GM12875 (cell line): ENCODE measurements at regions not wholly inside any gene's neighbourhood (a gene's known extent, or its start where the extent isn't known, plus 50 kb on each side); places are given as distances from the start of the nearest gene placed in this dataset.

Source experiments
- H3K4me3 ChIP-seq: one replicate; pipeline ENCODE4 v1.5.1; 2011; ENCODE audit warnings: low read depth, low read length, control low read depth
- TF ChIP-seq, protein P1 (sequence below): IDR thresholded peaks from 2 replicates; pipeline ENCODE4 v1.5.1; 2011; ENCODE audit warnings: low read depth, mild to moderate bottlenecking, control low read depth, inconsistent platforms, low read length, moderate library complexity, borderline replicate concordance; ENCODE audit not compliant: insufficient read depth

DNA sequence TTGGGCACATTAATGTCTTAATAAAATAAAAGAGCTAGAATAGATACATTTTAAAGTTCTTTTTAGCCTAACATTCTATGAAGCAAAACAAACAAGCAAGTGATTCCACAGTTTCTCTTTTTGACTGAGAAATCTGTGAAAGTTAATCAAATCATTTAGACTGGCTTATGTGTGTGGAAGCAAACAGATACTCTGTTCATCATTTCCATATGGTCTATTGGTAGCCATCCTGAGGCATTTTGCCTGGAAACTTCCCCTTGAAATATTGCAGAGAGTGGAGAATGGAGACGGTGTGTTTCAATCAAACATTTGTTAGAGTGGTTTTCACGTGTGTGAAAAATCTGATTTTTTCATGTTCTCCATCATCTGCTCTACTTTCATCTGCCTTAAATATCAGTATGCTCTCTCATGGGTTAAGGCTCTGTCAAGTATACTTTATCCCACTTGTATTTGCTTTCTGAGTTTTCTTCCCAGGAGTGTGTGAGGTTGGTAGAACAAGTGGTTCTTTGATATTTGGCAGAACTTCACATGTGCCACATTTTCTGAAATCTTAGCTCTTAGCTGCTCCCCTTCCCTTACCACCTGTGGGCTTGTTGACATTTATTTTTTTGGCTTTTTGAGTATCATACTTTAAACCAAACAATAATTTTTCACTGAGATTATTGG lies 139.1 kb upstream of the PTGFR start:
- TF ChIP-seq, protein P1, sequence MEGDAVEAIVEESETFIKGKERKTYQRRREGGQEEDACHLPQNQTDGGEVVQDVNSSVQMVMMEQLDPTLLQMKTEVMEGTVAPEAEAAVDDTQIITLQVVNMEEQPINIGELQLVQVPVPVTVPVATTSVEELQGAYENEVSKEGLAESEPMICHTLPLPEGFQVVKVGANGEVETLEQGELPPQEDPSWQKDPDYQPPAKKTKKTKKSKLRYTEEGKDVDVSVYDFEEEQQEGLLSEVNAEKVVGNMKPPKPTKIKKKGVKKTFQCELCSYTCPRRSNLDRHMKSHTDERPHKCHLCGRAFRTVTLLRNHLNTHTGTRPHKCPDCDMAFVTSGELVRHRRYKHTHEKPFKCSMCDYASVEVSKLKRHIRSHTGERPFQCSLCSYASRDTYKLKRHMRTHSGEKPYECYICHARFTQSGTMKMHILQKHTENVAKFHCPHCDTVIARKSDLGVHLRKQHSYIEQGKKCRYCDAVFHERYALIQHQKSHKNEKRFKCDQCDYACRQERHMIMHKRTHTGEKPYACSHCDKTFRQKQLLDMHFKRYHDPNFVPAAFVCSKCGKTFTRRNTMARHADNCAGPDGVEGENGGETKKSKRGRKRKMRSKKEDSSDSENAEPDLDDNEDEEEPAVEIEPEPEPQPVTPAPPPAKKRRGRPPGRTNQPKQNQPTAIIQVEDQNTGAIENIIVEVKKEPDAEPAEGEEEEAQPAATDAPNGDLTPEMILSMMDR: no peak
- no peak overlapping the region for H3K4me3 ChIP-seq

DNA sequence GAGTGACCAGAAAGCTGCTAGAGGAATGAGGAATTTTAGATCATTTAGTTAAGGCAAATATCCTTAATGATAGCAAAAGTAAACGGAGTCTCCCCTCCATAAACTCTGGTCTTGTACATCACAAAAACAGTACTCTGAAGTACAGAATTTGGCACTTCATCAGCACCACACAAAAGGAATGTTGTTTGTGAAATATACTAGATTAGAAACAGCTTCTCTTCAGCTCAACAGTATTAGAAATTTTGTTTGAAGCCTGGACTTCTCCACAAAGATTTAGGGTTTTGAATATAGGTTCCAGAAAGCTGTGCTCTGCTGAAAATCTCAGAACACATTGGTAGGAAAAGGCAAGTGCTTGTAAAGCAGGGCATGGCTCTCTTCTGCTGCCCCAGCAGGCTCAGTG lies 135.1 kb upstream of the PTGFR start:
- H3K4me3 ChIP-seq: no peak overlapping the region
- TF ChIP-seq, protein P1: no peak

DNA sequence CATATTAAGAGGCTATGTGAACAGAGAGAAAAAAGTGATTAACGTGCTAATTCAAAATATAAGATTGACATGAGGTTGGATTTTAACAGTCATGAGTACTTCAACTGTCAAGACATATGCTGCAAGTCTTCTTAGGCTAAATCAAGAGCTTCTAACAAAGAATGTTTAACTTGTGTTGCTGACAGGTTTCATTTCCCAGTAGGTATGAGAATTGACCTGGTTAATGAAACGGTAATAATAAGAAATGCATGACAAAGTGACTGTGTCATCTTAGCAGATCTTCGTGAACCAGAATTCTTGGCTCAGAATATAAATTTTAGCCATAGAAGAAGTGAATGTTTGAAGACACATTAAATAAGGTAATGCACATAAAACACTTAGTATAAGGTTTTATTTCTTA lies 132.6 kb upstream of the PTGFR start:
- TF ChIP-seq, protein P1: no peak
- H3K4me3 ChIP-seq: no peak overlapping the region

DNA sequence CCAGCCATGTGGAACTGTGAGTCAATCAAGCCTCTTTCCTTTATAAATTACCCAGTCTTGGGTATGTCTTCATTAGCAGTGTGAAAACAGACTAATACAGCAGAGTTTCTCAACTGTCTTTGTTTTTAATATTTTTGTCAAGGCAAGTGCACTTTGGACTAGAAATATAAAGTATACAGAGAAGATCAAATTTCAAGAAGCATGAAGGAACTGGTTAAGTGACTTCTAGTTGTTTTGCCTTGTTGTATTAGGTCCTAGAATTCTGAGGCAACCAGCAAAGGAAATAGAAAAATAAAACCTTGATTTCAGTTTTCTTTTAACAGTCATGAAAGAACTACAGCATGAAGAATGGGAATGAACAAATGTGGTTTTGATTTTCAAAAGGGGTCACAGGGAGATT lies 131.1 kb upstream of the PTGFR start:
- TF ChIP-seq, protein P1: no peak
- H3K4me3 ChIP-seq: no peak overlapping the region

DNA sequence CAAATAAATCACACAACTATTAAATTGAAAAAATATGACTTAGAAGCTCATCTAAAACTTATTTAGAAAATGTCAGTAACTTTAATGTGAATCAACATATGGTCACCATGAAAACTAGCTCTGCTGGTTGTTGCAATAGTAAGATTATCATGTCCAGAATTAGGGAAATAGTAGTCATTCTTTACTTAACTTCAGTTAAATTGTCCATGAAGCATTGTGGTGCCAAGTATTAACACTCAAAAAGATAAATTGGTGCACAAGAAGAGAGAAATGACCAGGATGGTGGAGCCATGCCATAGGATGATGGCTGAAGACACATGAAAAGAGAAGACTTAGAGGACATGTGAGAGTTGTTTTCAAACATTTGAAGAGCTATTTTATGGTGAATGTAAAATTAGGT lies 130.2 kb upstream of the PTGFR start:
- TF ChIP-seq, protein P1: no peak
- no peak overlapping the region for H3K4me3 ChIP-seq

DNA sequence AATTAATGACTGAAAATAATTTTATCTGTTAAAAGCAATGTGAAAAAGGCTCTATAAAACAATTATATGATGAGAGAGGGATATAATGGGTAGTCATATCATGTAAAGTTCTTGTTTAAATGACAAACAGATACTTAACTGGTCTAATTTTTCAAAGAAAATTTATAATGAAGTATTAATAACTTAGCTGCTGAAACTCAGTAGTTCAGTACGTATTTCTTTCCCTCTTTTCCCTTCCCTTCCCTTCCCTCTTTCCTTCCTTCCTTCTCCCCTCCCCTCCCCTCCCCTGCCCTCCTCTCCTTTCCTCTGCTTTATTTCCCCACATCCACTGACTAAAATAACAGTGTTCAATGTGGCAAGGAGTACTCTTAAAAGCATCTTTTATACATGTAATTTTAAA lies 123.1 kb upstream of the PTGFR start:
- H3K4me3 ChIP-seq: no peak overlapping the region
- TF ChIP-seq, protein P1: no peak

DNA sequence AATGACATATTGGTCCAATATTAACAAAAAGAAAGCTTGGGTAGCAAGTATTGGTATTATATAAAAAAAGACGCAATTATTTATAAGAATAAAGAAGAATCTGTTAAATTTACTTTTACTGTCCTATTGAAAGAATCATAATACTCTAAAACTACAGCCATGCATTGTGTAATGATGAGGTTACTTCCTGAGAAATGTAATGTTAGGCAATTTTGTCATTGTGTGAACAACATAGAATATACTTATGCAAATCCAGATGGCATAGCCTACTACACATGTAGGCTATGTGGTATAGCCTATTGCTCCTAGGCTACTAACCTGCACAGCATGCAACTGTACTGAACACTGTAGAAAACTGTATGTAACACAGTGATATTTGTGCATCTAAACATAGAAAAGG lies 121.2 kb upstream of the PTGFR start:
- TF ChIP-seq, protein P1: no peak
- no peak overlapping the region for H3K4me3 ChIP-seq
